ENCODE measurements at regions not wholly inside any gene's neighbourhood (a gene's known extent, or its start where the extent isn't known, plus 50 kb on each side); places are given as distances from the start of the nearest gene placed in this dataset.

DNA sequence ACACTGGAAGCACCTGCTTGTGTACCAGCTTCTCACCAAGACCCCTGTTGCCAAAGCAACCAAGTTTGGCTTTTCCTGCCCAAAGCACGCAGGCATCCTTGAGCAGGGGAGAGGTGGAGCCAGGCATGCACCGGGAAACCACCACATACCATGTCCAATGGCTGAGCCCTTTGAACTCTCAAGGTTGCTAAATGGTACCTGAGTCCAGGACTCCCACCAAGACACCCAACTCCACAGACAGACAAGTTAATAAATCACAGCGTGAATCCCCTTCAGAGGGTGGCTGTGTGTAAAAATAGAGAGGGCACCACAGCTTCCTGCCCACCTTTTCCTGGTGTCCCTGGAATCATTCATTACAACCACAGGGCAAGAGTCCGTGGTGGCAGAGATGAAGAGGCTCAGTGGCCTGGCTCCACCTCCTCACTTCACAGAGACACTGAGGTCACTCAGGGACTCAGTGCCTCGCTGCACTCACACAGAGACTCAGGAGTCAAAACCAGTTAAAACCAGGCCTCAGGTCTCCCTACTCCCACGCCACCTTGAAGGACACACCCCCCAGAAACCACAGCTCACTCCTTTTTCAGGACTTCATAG, 143.7 kb downstream of the C5orf15 start:
- Histone ChIP-seq H3K4me1 (ENCODE audit: insufficient read depth, low read length) (no peaks in the 10 kb centered on the region), H3K9me2 (replicated peaks; ENCODE audit: low read length) (no peaks in the 10 kb centered on the region), H3K4me3 (ENCODE audit: low read length) (no peak overlapping the region), H3K27ac (ENCODE audit: low read length) (no peak overlapping the region), H4K20me1 (ENCODE audit: low read length) (no peaks in the 10 kb centered on the region), H3K36me3 (ENCODE audit: low read depth, low read length) (no peaks in the 10 kb centered on the region), H3K9ac (ENCODE audit: low read length) (no peak overlapping the region), H3F3A (ENCODE audit: low read length, unreplicated experiment) (no peaks in the 10 kb centered on the region), H3K9me3 (ENCODE audit: low read length) (no peaks in the 10 kb centered on the region), H3K27me3 (ENCODE audit: low read length) (no peaks in the 10 kb centered on the region), H3K79me2 (ENCODE audit: low read length) (no peaks in the 10 kb centered on the region), H3K4me2 (ENCODE audit: low read length) (no peak overlapping the region), H2AFZ (ENCODE audit: low read length) (no peak overlapping the region)
- intact Hi-C loops (cut with micrococcal nuclease), result no loop called here
- ChIA-PET CTCF (no interaction called here), POLR2A (ENCODE audit: unreplicated experiment) (no interaction called here)
- ATAC-seq (no peak), DNase-seq (no peak)
- TF ChIP-seq EZH2 (IDR thresholded peaks at IDR 0.05; ENCODE audit: low read length, unreplicated experiment) (no peak), EZH2phosphoT487 (IDR thresholded peaks at IDR 0.05; ENCODE audit: borderline replicate concordance, low read length) (no peak)
- TF ChIP-seq, protein P1, sequence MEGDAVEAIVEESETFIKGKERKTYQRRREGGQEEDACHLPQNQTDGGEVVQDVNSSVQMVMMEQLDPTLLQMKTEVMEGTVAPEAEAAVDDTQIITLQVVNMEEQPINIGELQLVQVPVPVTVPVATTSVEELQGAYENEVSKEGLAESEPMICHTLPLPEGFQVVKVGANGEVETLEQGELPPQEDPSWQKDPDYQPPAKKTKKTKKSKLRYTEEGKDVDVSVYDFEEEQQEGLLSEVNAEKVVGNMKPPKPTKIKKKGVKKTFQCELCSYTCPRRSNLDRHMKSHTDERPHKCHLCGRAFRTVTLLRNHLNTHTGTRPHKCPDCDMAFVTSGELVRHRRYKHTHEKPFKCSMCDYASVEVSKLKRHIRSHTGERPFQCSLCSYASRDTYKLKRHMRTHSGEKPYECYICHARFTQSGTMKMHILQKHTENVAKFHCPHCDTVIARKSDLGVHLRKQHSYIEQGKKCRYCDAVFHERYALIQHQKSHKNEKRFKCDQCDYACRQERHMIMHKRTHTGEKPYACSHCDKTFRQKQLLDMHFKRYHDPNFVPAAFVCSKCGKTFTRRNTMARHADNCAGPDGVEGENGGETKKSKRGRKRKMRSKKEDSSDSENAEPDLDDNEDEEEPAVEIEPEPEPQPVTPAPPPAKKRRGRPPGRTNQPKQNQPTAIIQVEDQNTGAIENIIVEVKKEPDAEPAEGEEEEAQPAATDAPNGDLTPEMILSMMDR (conservative IDR thresholded peaks at IDR 0.05; ENCODE audit: low read depth, low read length), result no peak
- no TSS peak for BruUV-seq (replicated peaks)

DNA sequence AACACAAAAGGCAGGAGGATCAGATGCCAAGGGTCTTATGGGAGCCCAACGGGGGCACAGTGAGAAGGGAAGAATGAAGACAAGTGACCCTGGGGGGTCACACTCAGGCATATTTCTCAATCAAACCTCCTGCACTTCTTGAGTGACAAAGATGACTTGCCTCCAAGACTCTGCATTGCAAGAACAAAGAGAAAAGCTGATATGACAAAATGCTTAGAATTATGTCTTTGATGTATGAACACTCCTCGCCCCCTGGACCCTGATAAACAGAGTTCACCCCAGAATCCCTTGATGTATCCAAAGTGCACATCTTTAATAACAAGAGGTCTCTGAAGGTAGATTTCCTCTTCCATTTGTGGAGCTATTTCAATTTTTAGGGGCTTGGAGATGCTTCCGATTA, 146.5 kb downstream of the C5orf15 start:
- ATAC-seq (no peak), DNase-seq (no peak)
- TF ChIP-seq EZH2 (IDR thresholded peaks at IDR 0.05; ENCODE audit: low read length, unreplicated experiment) (no peak), EZH2phosphoT487 (IDR thresholded peaks at IDR 0.05; ENCODE audit: borderline replicate concordance, low read length) (no peak)
- TF ChIP-seq, protein P1 (conservative IDR thresholded peaks at IDR 0.05; ENCODE audit: low read depth, low read length), result no peak
- no peaks in the 10 kb centered on the region for H3K27me3 ChIP-seq (ENCODE audit: low read length)
- no peaks in the 10 kb centered on the region for H3K79me2 ChIP-seq (ENCODE audit: low read length)
- no peaks in the 10 kb centered on the region for H3K36me3 ChIP-seq (ENCODE audit: low read depth, low read length)
- no peak overlapping the region for H3K4me2 ChIP-seq (ENCODE audit: low read length)
- peaks cover 4% of the 10 kb centered on the region; the same call in 1 of the 2 replicates for H3K4me1 ChIP-seq (ENCODE audit: insufficient read depth, low read length)
- H3K9me3 ChIP-seq (ENCODE audit: low read length), result no peaks in the 10 kb centered on the region
- no peak overlapping the region for H3K4me3 ChIP-seq (ENCODE audit: low read length)
- H3K9me2 ChIP-seq (replicated peaks; ENCODE audit: low read length), result no peaks in the 10 kb centered on the region
- POLR2A ChIA-PET (ENCODE audit: unreplicated experiment), result no interaction called here
- H4K20me1 ChIP-seq (ENCODE audit: low read length), result no peaks in the 10 kb centered on the region
- H3K27ac ChIP-seq (ENCODE audit: low read length), result no peak overlapping the region
- H3K9ac ChIP-seq (ENCODE audit: low read length), result no peak overlapping the region
- H3F3A ChIP-seq (ENCODE audit: low read length, unreplicated experiment), result no peaks in the 10 kb centered on the region
- BruUV-seq (replicated peaks), result no TSS peak
- CTCF ChIA-PET, result no interaction called here
- no peak overlapping the region for H2AFZ ChIP-seq (ENCODE audit: low read length)
- intact Hi-C loops (cut with micrococcal nuclease), result no loop called here

DNA sequence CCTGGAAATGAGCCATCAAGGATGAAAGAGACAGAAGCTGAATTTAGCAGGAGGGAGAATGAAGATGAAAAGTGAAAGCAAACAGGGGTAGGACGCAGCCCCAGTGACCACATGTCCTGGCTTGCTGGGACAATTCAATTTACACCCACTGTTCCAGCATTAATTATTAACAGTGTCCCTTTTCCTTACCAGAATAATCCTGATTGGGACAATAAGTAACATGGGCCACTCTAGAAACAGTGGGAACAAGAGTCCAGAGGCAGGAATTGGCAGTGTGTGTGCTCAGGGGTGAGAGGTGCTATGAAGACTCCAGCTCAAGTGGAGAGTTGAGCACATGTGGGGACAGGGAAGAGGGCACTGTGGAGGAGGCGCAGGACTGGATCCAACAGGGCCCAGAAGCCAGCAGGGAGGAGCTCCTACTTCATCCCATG, 147.1 kb downstream of the C5orf15 start:
- CTCF ChIA-PET, result no interaction called here
- Histone ChIP-seq H3K27me3 (ENCODE audit: low read length) (no peaks in the 10 kb centered on the region), H3K9me2 (replicated peaks; ENCODE audit: low read length) (no peaks in the 10 kb centered on the region), H3K27ac (ENCODE audit: low read length) (no peak overlapping the region), H3K4me2 (ENCODE audit: low read length) (no peak overlapping the region), H3K9me3 (ENCODE audit: low read length) (no peaks in the 10 kb centered on the region), H3K36me3 (ENCODE audit: low read depth, low read length) (no peaks in the 10 kb centered on the region), H3F3A (ENCODE audit: low read length, unreplicated experiment) (no peaks in the 10 kb centered on the region), H4K20me1 (ENCODE audit: low read length) (no peaks in the 10 kb centered on the region), H3K4me3 (ENCODE audit: low read length) (no peak overlapping the region), H3K79me2 (ENCODE audit: low read length) (no peaks in the 10 kb centered on the region), H3K9ac (ENCODE audit: low read length) (no peak overlapping the region), H2AFZ (ENCODE audit: low read length) (no peak overlapping the region), H3K4me1 (ENCODE audit: insufficient read depth, low read length) (peaks cover 4% of the 10 kb centered on the region; the same call in 1 of the 2 replicates)
- intact Hi-C loops (cut with micrococcal nuclease), result no loop called here
- POLR2A ChIA-PET (ENCODE audit: unreplicated experiment), result no interaction called here
- no TSS peak for BruUV-seq (replicated peaks)
- ATAC-seq, result no peak
- DNase-seq, result no peak
- TF ChIP-seq, protein P1 (conservative IDR thresholded peaks at IDR 0.05; ENCODE audit: low read depth, low read length), result no peak
- TF ChIP-seq EZH2phosphoT487 (IDR thresholded peaks at IDR 0.05; ENCODE audit: borderline replicate concordance, low read length) (no peak), EZH2 (IDR thresholded peaks at IDR 0.05; ENCODE audit: low read length, unreplicated experiment) (no peak)

Data from PC-3 (cell line).